Smooth muscle cell of the brain vasculature (primary cell): ENCODE measurements at regions not wholly inside any gene's neighbourhood (a gene's known extent, or its start where the extent isn't known, plus 50 kb on each side); places are given as distances from the start of the nearest gene placed in this dataset.
A peak's percentile ranks its signal among the peaks of the same experiment; 100 is the strongest.

Experiments used
- DNase-seq: peaks from one replicate; pipeline ENCODE4 v3.0.0-alpha.2; 2012; ENCODE audit warnings: low read depth, low spot score

DNA sequence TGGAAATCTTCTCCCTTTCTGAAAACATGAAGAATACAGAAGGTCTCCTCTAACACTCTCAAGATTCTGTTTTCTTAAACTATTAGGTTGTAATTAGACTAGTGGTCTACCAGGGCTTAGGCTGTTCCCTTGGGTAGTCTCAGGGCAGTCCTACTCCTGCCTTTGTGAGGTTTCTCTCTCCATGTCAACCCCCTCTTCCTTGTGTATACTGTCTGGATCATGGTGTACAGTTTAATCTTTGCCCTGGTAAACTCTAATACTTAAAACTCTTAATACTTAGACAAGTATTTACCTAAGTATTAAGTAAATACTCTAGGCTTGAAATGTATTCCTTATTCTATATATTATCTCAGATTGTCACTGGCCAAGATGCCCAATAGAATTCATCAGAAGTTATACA, 480.3 kb upstream of the TNP1 start:
- DNase-seq: no peak

DNA sequence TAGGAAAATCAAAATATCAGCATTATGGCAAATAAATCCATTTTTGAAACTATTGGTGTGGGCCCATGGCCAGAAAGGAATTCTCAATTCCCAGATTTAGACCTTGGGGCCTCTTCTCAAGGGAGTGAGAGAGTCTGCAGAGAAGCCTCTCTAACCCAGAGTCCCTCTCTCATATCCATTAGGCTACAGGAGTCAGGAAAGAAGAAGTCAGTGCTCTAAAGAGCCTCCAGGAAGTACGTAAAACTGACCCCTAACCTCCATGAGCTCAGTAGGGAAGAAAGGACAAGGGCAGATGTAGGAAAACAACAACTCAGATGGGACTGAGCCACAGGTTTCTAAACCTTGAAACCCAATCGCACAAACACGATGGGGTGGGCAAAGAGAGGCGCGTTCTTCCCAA, 479.9 kb upstream of the TNP1 start:
- no peak for DNase-seq

DNA sequence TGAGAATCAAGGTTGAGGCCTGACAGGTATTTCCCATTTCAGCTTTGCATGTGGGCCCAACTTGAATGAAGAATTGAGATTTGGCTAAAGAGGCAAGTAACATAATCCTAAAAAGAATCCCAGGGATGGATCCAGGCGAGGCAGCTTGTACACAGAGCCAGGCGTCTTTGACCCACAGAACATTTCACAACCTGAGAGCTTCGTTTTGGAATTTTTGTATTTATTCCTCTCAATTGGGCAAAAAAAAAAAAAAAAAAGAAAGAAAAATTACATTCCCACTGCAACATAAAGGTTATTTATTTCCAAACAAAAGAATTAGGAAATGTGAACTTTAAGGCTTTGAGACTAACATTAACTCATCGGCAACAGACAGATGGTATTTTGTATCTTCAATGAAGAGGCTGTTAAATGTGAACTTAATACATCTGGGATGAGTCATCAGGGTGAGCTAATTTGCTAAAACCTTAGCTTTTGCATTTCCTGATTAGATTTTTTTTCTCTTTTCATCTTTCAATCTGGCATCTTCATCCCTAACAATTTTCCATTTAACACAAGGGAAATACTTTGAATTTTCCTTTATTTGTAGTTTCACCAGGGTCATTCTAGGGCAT, 478.5 kb upstream of the TNP1 start:
- DNase-seq: no peak

DNA sequence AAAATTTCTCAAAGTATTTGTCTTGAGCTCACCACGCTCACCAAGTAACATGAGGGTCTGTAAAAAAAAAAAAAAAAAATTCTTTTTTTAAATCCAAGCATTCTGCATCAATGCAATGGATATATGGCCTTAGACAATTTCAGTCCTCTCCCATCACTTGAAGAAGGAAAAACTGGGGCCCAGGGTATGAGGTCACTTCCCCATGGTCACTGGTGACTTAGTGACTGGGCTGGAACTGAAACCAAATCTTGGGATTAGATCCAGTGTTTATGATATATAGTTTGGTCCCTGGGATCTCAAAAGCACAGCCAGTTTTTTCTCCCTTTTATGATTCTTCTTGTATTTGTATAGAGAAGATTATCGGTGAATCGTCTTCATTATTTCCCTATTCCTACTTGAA, 477.9 kb upstream of the TNP1 start:
- no peak for DNase-seq

DNA sequence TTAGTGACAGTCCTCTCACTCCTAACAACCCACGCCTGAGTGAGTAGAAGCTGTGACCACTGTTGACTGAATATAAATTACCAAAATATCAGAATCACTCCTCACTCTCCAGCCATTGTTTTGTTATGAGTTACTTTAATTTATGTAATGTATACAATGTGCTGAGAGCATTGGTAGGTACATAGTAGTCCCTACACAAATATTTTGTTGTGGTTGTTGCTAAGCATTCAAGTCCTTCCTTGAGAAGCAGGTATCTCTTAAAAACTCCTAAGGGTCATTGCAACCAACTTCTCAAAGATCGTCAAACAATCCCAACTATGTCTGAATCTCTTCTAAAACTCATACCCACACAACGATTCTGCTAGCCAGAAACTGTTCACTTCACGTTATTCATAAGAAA, 476.8 kb upstream of the TNP1 start:
- DNase-seq: no peak

DNA sequence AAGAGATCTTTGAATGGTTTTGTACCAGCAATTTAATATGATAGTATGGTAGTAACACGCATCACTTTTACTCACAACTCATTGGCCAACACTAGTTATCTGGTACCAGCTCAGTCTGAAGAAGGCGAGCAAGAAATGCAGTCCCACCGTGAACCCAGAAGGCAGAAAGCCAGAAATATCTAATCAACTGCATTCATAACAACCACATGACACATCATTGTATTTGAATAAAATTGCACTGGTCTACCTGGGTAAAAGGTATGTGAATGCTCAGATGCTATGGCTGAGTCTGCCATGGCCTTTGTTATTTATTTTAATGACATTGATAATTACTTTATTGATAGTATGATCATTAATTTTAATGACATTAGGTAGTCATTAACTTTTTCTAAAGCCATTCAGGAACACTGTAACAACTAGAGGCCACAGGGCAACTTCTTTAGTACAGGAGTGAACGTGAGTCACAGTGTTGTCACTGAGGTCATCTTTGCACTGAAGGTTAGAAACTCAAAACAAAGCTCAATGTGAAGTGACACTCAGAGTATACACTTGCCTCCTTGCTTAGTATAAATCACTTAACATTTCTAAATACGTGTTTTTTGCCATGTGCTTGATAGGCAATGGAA, 475.6 kb upstream of the TNP1 start:
- DNase-seq: no peak

DNA sequence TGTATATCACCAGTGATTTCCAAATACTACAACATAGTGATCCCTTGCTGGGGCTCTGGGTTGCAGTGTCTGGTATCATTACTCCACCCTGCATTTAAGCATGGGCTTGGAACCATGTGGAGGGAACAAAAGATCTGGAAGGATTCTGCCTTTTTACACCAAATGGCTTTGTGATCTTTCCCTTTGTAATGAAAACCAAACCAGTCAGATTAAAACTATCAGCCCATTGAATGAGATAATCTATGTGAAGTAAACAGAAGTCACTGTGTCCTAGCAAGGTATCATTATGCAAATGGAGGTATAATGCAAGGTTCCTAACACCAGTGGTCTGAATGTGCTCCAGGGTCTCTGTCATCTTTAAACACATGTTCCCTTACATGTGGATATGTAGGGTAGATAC, 474.7 kb upstream of the TNP1 start:
- no peak for DNase-seq

DNA sequence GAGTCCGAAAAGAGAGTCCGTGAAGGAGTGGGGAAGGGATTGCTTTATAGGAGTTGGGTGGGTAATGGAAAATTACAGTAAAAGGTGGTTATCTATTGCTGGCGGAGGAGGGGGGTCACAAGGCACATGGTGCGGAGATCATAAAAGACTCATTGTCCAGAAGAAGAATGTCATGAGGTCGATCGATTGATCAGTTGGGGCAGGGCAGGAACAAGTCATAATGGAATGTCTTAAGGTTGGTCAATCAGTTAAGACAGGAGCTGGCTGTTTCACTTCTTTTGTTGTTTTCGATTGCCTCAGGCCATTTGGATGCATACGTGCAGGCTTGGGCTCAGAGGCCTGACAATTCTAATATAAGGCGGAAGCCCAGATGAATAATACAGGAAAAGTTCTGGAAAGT, 473.0 kb upstream of the TNP1 start:
- no peak for DNase-seq

DNA sequence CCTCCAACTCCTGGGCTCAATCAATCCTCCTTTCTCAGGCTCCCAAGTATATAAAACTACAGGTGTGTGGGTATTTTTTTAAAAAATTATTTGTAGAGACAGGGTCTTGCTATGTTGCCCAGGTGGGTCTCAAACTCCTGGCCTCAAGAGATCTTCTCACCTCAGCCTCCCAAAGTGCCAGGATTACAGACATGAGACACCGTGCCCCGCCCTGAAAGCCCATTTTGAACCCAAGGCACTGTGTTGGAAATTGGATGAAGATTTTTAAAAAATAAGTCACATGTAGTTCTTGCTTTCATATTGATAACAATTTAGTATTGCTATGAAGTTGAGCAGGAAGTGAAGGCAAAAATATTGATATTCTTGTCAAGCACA, 472.5 kb upstream of the TNP1 start:
- no peak for DNase-seq

DNA sequence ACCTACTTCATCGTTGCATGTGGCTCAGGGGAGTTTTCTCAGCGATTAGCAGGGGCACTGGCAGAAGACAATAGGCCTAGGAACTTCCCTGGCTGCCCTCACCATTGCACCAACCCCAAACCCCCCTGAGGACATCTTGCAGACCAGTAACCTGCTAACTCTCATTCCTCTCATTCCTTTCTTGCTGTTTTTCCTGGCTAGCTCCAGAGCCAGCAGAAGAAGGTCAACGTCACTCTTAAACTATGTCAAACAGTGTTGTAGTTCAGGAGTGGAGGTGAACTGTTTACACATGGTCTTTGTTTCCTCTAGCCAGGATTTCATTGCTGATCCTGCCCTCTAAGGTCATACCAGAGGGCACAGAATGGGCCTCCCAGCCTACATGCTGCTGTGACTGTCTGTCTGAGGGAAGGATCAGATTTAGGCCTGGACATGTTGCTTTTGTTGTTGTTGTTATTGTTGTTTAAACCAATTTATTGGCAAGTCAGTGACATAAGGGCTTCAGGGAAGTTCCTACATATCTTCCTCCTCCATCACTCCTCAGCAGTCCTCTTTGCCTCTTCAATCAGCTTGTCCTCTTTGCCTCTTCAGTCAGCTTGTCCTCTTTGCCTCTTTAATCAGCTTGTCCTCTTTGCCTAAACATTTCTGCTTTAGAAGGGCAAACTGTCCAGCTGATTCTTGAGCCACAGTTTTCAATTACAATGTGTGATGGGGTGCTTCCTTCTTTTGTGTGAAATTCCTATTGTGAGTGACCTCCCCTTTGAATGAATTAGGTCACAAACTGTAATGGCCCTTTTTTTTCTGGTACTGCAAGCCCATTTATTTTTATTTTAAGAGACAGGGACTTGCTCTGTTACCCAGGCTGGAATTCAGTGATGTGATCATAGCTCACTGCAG, 471.9 kb upstream of the TNP1 start:
- peak; percentile 37 for DNase-seq

DNA sequence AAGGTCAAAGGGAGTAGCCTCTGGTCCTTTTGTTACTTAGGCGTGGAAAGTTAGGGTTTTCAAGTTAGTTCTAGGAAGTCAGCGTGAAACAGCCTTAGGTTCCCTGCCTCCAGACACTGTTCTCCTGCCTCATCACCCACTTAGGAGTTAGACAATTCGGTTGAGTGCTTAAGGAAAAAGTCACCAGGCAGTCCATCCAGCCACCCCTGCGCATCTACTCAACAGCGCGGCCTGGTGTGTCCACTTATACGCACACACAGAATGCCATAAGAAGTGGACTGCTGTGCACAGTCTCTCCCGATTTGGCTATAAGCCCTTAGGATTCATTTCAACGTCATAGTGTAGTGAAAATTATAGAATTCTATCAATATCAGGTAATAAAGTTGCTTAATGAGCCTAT, 470.8 kb upstream of the TNP1 start:
- DNase-seq: no peak

DNA sequence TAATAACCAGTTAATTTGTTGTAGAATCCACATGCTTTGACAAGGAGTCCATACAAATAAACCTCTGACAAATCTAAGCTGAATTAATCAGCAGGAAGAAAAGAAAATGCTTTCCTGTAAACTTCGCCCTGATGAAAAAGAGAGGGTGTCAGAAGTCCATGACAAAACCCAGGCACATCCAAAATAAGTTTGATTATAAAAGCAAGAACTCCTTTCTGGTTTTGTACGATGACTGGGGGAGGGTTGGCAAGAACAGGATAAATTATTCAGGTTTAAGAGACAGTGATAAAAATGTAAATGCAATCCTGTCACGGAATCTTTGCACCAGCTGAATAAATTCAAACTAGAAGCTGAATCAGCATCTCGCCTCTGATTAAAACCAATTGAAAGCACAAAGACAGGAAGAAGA, 469.2 kb upstream of the TNP1 start:
- no peak for DNase-seq

DNA sequence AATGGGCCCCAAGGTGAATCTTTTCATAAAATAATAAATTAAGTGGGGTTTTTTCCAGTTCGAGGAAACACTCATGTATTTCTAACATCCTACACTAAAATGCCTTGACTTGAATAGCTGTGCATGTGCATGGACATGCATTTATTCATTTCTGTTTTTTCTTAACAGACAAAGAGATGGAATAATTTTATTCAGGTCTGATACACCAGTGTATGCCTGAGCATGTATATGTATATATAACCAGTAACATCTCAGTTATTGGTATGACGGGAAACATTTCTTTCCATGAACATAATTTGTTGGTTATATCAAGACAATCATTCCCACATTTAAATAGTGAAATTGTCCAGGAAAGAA, 468.7 kb upstream of the TNP1 start:
- no peak for DNase-seq

DNA sequence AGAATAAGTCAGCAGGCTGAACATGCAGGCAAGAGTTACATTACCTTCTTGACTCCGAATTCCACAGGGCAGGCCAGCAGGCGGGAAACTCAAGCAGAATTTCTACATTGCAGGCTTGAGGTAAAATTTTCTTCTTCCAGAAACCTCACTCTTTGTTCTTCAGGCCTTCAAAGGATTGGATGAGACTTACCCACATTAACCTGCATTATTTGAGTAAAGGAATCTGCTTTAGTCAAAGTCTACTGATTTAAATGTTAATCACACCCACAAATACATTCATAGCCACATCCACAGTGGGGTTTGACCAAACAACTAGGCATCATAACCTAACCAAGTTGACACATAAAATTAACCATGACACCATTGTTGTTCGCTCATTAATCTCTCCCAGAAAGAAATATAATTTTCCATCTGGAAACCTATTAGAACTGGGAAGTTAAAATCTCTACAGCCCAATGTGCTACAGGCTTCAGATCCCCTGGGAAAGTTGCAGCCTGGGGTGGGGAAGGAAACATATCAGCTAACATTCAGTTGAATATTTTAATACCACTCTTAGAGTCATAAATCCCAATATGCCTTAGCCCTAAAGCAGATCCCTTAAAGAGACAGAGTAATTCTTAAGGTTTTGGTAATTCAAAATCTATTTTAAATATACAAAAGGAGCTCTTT, 468.2 kb upstream of the TNP1 start:
- DNase-seq: no peak

DNA sequence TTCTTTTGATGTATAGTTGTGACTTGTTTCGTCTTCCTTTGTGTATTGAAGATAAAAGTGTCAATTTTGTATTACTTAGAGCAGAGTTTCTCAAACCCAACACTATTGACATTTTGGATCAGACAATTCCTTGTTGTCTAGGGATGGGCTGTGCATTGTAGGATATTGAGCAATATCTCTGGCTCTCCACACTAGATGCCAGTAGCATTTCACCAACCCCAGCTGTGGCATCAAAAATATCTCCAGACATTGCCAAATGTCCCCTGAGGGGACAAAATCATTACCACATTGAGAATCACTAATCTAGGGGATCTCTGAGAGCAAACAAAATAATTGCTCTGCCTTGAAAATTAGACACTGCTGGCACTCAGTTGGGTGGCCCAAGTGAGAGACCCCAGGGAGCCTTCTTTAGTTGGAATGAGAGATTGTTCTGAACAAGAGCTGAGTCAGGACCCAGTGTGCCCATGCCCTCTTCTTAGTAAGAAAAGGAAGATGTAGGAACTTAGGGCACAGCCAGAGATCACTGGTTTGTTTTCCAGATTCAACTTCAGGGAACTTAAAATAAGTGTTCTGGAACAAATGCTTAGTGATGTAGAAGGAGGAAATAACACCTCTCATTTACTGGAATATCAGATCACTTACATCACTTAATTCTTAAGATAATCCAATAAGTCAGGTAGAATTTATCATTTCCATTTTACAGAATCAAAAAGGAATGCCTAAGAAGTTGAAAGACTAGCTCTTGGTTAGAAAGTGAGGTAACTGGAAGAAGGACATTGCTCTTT, 466.6 kb upstream of the TNP1 start:
- DNase-seq: no peak

DNA sequence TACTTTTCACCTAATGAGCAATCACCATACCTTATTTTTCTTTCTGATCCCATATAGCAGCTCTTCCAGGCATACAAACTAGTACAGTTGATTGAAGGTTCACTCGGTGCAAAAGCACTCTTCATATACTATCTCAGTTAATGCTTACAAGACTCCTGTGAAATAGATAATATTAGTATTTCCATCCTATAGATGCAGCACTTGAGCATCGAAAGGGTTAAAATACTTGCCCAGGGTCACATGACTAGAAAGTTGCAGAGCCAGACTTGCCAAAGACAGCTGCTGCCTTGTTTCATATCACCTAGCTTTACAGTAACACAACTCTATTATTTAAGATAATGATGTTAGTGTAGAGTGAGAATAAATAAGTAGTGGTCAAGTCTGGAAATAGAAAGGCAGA, 466.0 kb upstream of the TNP1 start:
- no peak for DNase-seq

DNA sequence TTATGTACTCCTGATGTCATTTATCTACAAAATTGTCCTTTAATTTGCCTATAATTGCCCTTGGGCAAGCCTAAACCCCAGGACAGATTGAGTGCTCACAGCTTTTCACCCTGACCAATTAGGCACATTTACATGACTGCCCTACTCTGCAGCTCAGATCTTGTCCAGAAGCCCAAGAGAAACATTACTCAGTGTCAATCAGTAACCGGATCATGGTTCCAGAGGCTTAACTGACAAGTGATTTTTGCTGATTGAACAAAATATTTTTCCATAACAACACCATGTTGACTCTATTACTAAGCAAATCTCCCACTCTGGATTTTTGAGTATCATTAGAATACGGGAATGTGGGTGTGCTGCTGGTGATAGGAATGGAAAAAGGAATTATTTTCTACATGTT, 465.4 kb upstream of the TNP1 start:
- DNase-seq: no peak

DNA sequence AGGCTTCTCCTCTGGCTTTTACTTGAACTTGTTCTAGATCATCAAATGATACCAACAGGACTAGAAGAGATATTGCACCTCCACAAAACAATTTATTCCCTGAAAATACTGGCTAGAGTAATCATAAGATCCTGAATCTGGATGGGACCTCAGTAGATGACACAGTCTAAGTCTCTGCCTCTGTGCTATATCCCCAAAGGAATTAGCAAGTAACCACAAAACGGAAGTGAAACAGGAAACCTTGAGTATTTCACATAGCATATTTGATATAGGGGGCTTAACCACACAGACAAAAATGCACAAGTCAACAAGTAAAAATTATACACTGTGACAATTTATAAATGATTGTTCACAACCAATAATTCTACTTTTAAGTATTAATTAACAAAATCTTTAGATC, 456.9 kb upstream of the TNP1 start:
- DNase-seq: no peak

DNA sequence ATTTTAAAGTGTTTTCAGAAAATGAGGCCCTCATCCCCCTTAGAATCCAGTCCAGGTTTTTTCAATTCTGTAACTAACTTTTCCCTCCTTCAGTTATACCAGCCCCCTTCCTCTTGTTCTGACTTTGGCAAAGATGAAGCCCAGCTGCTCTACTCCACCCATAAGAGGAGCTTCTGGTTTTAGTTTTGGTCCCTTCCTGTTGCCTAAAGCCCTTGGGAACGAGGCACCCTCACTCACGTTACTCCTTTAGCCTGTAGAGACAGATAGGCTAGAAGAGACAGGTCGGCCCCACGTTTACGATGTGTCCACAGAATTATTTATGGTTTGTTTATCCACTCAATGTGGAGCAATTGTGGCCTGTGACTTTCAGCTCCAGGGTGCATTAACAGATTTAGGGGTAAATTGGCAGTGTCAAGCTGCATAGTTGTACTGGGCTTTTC, 454.2 kb upstream of the TNP1 start:
- no peak for DNase-seq

DNA sequence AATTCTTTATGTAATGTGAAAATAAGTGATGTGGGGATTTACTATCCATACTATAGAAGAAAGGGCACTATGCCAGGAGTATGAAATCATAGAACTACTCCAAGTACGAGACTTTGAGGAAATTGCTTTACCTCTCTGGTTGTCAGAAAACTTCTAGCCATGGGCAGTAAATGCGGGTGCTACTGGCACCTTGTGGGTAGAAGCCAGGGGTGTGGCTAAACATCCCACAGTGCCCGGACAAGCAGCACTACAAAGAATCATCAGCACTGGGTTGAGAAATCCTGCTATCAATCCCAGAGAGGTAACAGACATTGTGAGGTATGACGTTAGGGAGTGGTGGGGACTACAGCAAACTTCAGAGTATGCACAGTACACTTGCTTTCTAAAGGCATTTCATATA, 453.5 kb upstream of the TNP1 start:
- no peak for DNase-seq

DNA sequence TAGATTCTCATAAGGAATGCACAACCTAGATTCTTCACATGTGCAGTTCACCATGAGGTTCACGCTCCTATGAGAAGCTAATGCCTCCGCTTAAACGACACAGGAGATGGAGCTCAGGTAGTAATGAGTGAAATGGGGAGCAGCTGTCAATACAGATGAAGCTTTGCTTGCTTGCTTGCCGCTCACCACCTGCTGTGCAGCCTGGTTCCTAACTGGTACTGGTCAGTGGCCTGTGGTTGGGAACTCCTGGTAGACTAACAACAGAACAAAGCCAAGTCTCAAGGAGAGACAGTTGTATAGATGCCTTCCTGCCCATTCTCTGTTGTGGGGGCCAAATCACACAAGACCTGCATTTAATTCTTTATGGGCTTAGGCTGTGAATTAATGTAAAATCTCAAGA, 449.2 kb upstream of the TNP1 start:
- DNase-seq: no peak

DNA sequence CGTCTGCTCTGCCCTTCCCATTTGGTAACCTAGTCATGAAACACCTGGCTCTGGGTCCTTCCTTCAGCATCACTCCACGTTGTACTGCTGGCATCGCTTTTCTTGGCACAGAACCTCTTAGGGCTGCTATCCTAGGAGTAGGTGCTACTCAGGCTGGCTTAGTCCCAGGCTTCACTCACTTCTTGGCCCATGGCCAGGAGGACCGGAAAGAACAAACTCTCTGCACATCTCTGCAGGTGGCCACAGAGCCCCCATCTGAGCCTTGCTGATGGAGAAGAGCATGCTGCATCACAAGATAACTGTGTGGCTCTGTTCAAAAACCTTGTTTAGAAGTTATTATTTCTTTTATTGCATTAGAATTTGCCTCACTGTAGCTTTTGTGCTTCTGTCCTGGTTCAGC, 447.2 kb upstream of the TNP1 start:
- DNase-seq: no peak
